GM10266 (cell line): ENCODE measurements at regions not wholly inside any gene's neighbourhood (a gene's known extent, or its start where the extent isn't known, plus 50 kb on each side); places are given as distances from the start of the nearest gene placed in this dataset.

Experiments used
- DNase-seq: peaks from one replicate; pipeline ENCODE4 v3.0.0; 2012; ENCODE audit errors: extremely low spot score
- TF ChIP-seq, protein P1 (sequence below): IDR thresholded peaks from 2 replicates; pipeline ENCODE4 v1.5.1; 2012; ENCODE audit warnings: mild to moderate bottlenecking, low read depth; ENCODE audit not compliant: control insufficient read depth, insufficient read depth; ENCODE audit errors: missing control alignments

GRCh38 chr4:173777421-173777820, 247.4 kb upstream of the HAND2 start:
- DNase-seq, result no peak
- TF ChIP-seq, protein P1, sequence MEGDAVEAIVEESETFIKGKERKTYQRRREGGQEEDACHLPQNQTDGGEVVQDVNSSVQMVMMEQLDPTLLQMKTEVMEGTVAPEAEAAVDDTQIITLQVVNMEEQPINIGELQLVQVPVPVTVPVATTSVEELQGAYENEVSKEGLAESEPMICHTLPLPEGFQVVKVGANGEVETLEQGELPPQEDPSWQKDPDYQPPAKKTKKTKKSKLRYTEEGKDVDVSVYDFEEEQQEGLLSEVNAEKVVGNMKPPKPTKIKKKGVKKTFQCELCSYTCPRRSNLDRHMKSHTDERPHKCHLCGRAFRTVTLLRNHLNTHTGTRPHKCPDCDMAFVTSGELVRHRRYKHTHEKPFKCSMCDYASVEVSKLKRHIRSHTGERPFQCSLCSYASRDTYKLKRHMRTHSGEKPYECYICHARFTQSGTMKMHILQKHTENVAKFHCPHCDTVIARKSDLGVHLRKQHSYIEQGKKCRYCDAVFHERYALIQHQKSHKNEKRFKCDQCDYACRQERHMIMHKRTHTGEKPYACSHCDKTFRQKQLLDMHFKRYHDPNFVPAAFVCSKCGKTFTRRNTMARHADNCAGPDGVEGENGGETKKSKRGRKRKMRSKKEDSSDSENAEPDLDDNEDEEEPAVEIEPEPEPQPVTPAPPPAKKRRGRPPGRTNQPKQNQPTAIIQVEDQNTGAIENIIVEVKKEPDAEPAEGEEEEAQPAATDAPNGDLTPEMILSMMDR, result no peak

DNA sequence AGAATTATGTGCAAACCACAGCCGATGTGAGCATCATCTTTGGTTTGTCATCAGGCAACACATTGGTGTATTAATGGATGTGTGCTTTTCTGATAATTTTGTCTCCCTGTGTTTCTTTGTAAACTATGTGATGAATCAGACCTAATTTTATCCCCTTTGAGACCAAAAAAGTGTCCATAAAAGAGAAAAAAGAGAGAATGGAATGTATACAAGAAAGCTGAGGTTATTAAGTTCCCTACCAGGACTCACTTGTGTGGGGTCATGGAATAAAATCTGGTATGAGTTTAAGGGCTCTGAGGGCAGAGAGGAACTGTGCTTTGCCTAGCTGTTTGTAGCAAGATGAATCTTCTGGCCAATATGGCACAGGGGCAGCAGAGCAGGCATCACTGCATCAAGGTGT, 239.5 kb upstream of the HAND2 start:
- TF ChIP-seq, protein P1, result no peak
- no peak for DNase-seq

DNA sequence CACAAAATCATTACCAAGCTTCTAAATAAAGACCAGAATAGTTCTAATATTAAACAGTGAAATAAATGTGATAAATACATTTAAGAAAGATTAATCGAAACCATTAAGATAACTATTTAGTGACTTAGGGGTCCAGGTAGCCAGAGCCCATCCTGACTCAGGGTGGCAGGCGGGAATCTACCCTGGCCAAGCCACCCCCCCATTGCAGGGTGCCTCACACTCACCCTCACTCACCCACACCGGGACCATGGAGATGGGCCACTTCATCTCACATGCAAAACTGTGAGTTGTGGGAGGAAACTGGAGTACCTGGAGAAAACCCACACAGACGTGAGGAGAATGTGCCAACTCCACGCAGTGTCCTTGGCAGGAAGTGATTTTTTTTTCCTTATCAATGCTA, 237.6 kb upstream of the HAND2 start:
- TF ChIP-seq, protein P1, result no peak
- no peak for DNase-seq

GRCh38 chr4:173766171-173766600, 236.2 kb upstream of the HAND2 start:
- DNase-seq, result no peak
- TF ChIP-seq, protein P1, result no peak

- DNase-seq, result no peak
- TF ChIP-seq, protein P1, result no peak
Observed at GRCh38 chr4:173765751-173766150, 235.7 kb upstream of the HAND2 start.

DNA sequence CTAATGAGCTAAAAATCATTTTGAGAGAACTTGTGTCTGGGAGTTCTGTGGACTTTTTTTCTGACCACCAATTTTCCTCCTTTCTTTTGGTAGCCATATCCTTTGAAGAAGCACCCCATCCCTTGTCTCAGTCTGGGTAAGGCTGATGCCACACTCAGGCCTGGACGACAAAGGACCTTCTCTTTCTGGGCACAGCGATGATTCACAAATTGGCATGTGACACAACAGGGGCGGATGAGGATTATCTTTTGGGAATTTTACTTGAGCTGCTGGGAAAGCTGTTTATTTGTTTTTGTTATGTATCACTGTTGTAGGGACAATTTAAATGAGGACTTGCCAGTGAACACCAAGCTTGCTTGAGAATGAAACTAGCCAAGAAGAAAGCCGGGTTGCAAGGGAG, 233.4 kb upstream of the HAND2 start:
- TF ChIP-seq, protein P1, result no peak
- no peak for DNase-seq

DNA sequence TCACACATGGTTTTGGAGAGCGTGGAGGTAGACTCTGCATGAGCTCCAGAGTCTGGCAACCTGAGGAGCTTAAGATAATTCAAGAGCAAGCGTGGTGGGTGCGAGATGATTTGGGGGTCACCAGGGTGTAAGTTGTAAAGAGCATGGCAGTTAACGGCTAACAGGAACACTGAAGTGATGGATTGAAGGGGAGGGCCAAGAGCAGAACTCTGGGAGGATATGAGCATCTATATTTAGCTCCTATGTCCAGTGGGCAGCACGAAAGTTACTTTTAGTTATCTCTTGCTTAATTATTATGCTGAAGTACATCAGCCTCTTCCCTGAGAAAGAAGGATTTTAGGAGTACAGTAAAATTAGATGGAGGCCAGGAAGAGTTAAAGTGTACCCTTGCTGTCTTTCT, 231.9 kb upstream of the HAND2 start:
- DNase-seq, result no peak
- TF ChIP-seq, protein P1, result no peak
